Transverse colon (tissue), 4 donors: ENCODE measurements at regions not wholly inside any gene's neighbourhood (a gene's known extent, or its start where the extent isn't known, plus 50 kb on each side); places are given as distances from the start of the nearest gene placed in this dataset.

ENCODE experiments used
- CTCF ChIP-seq, 5 experiments: fragments of 200-600 bp in 3 of 5; fragments of 450-650 bp in 2 of 5; sonication (generic) in 3 of 5; IDR thresholded peaks; 1 replicate in 2 of 5; 2 replicates in 3 of 5; pipeline ENCODE4 v1.5.1; 2016 to 2017; ENCODE audit warnings: antibody characterized with exemption in 5 of 5, inconsistent platforms in 3 of 5, mild to moderate bottlenecking in 2 of 5, moderate library complexity in 1 of 5
- POLR2AphosphoS5 ChIP-seq, 3 donors: sonication (generic); formaldehyde crosslinking; IDR thresholded peaks; one replicate each; pipeline ENCODE4 v1.6.1; 2016; ENCODE audit warnings: antibody characterized with exemption in 3 of 3

DNA sequence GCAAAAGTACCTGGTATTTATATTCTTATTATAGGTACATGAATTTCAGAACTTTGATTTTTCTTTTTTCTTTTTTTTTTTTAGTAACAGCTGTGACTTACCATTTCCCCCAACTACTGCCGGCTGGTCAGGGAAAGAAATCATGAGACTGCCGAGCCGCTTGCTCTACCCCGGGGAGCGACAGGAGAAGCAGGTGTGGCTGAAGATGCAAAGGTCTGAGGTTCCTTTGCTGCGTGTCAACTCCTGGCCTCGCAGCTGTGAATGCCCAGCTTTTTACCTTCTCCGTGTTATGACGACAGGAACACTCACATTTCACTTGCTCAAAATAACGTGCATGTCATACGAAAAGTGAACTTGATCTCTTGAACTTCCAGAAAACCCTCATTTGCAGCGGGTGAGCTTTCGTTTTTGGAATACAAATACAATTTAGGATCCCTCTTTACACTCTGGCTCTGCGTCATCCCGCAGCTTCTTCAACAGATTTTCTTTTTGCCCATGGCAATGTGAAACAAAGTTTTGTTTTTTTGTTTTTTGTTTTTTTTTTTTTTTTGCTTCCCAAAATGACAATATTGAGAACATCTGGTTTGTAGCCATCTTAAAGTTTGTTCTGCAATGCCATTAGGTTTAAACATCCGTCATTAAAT is 117.9 kb downstream of the EFNB2 start:
- TF ChIP-seq CTCF (IDR thresholded peaks at IDR 0.05) (no peak), POLR2AphosphoS5 (IDR thresholded peaks at IDR 0.05) (no peak)
